ENCODE measurements at regions not wholly inside any gene's neighbourhood (a gene's known extent, or its start where the extent isn't known, plus 50 kb on each side); places are given as distances from the start of the nearest gene placed in this dataset.
A peak's percentile ranks its signal among the peaks of the same experiment; 100 is the strongest.

GRCh38 chr9:86557063-86557766 is 203.0 kb upstream of the TUT7 start:
- no peak for DNase-seq

GRCh38 chr9:86555661-86556060 is 201.5 kb upstream of the TUT7 start:
- DNase-seq = no peak

GRCh38 chr9:86550401-86550800 is 196.2 kb upstream of the TUT7 start:
- no peak for DNase-seq

- DNase-seq = no peak
Measured at GRCh38 chr9:86549920-86550319, 195.7 kb upstream of the TUT7 start.

- DNase-seq = no peak
Measured at GRCh38 chr9:86549401-86549811, 195.2 kb upstream of the TUT7 start.

- DNase-seq = no peak
Measured at GRCh38 chr9:86548220-86548619, 194.0 kb upstream of the TUT7 start.

- no peak for DNase-seq
Measured at GRCh38 chr9:86547571-86547970, 193.4 kb upstream of the TUT7 start.

GRCh38 chr9:86546712-86547111 is 192.5 kb upstream of the TUT7 start:
- peak; percentile 88 for DNase-seq

- no peak for DNase-seq
Measured at GRCh38 chr9:86545090-86545489, 190.9 kb upstream of the TUT7 start.

GRCh38 chr9:86541014-86541570 is 186.9 kb upstream of the TUT7 start:
- no peak for DNase-seq

GRCh38 chr9:86535406-86535915 is 181.3 kb upstream of the TUT7 start:
- no peak for DNase-seq

GRCh38 chr9:86534572-86535258 is 180.5 kb upstream of the TUT7 start:
- no peak for DNase-seq

- DNase-seq = no peak
Measured at GRCh38 chr9:86531971-86532640, 177.9 kb upstream of the TUT7 start.

GRCh38 chr9:86531273-86531970 is 177.2 kb upstream of the TUT7 start:
- no peak for DNase-seq

- DNase-seq = no peak
Measured at GRCh38 chr9:86529496-86530275, 175.5 kb upstream of the TUT7 start.

- no peak for DNase-seq
Measured at GRCh38 chr9:86526021-86526420, 171.8 kb upstream of the TUT7 start.

GRCh38 chr9:86525182-86525581 is 171.0 kb upstream of the TUT7 start:
- no peak for DNase-seq

GRCh38 chr9:86521977-86522376 is 167.8 kb upstream of the TUT7 start:
- no peak for DNase-seq

- no peak for DNase-seq
Measured at GRCh38 chr9:86521322-86521721, 167.1 kb upstream of the TUT7 start.

GRCh38 chr9:86519066-86519615 is 164.9 kb upstream of the TUT7 start:
- no peak for DNase-seq

GRCh38 chr9:86517475-86517874 is 163.3 kb upstream of the TUT7 start:
- no peak for DNase-seq

GRCh38 chr9:86516564-86516963 is 162.4 kb upstream of the TUT7 start:
- DNase-seq = no peak
